HG03575 (cell line): ENCODE measurements at regions not wholly inside any gene's neighbourhood (a gene's known extent, or its start where the extent isn't known, plus 50 kb on each side); places are given as distances from the start of the nearest gene placed in this dataset.
A peak's percentile ranks its signal among the peaks of the same experiment; 100 is the strongest.

Source experiments
- ATAC-seq: cut with Tn5 transposase; IDR thresholded peaks from one replicate; pipeline ENCODE4 v1.9.1; 2021; ENCODE audit not compliant: unreplicated experiment, insufficient number of reproducible peaks, low FRiP score; ENCODE audit errors: extremely low read depth

DNA sequence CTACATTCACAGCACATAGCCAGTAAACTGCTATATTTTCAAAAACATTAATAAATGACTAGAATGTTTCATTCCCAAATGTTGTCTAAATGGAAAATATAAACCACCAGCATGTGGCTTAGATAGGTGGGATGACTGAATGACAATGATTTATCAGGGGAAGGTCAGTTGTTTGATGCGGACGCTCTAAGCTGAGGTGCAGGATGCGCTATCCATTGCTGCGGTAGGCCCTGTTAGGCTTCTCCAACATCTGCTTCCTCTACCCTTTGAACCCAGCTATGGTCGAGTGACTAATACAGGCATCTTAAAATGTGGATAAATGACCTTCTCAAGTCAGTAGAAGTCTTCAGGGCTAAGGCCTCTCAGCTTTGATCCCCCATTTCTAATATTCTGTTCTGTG, 584.2 kb downstream of the CMPK2 start:
- ATAC-seq = no peak

DNA sequence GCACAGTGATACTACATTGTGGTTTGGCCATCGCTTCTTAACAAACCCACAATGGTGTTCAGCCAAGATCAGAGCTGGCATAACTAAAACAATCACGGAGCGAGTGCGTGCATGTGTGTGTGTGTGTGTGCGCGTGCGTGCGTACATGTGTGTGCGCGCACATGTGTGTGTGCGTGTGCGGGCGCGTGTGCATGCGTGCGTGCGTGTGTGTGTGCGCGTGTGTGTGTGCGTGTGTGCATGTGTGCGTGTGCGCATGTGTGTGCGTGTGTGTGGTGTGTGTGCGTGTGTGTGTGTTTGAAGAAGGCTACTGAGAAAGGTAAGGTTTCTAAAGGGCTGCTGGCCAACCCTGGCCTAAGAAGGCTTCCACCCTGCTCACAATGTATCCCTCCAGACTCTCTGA, 582.4 kb downstream of the CMPK2 start:
- ATAC-seq = no peak

DNA sequence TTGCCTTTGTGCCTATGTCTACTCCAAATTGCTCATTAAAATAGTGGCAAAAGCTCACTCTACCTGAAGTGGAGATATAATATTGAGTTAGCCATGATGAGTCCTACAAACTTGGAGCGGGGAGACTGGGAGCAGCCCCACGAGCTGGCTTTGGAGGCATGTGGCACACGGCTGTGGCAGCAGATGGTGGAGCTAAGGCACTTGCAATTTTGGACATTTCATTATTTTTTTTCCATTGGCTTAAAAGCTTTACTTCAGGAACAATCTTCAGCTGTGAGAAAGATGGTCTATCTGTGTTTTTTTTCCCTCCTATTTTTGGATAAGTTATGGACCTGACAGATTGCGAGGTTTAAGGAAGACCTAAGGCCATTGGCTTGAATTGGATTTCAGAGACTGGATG, 578.3 kb downstream of the CMPK2 start:
- ATAC-seq = no peak

DNA sequence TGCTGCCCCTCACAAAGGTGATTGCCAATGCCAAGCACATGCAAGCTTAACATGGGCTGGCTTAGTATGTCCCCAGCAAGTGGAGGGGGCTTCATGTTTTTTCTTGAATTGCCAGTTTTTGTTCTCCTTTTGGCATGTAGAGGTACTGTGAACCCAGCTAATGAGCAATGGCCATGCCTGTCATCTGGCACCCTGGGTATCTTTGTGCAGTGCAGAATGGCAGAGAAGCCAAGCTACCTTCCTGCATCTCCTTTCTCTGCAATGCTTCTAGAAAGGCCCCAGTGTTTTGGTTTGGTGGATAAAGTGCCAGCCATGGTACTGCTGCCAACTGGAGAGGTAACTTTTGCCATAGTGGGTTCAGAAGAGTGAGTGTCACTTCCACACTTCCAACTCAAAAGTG, 576.9 kb downstream of the CMPK2 start:
- ATAC-seq = no peak

DNA sequence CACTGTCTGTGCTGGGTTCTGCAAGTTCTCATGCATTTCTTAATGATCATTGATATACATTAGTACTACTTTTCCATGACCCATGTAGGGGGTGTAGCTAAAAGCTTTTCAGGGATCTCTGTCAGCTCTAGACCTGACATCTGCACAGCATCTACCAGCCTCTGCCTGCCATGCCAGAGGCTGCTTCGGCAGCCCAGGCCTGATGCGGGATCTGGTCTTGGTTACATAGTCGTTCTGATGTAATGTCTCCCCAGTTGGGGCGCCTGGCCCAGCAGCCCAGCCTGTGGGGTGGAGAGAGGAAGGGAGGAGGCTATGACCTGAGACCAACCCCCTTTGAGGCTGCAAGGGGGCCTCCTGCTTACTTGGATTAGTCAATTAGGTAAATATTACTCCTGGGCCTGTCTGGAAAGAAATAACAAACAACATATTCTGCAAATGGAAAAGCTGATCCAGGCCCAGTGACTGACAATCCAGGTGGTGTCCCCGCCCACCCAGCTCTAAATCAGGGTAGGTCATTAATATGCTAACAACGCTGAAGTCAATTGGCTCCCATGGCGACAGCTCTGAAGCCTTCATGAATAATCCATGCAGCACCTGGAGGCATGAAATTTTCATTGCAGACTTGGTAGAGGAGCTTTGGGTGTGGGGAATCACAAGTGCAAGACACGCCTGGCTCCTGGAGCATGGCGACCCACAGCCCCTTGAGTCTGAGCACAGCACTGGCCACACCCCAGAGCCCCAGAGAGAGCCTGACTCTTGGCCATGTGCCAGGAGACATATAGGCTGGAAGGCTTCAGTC, 575.3 kb downstream of the CMPK2 start:
- ATAC-seq = no peak

DNA sequence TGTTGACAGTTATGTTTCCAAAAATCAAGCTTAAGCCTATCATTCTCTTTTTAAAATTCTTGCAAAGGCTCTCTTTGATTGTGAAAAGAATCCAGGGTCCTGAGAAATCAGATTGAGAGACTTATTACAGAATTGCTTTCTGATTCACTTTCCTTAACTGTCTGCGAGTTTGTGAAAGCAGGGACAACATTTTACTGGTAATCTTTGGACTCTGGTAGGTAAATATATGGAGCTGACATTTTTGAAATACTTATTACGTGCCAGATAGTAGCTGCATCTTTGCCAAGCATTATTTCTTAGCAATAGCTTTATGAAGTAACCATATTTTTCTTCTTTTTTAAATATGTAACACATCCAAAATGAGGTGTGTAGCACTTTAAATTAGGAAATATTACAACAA, 570.9 kb downstream of the CMPK2 start:
- ATAC-seq = no peak

DNA sequence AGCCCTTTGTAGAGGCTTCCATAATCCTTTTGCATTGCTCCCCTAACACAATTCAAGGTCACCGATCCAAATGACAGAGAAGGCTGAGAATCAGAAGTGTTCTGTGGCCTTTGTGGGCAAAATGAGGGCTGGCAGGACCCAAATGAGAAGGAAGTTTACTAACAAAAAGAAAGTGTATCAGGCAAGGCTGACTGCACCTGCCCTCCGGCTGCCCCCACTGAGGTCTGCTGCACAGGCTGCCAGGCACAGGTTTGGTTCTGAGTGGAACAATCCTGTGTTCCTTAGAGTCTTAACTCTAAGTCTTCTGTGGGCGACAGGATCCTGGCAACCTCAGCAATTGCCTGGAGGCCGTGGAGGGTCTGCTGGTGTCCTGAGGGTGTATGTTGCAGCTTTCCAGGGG, 568.5 kb downstream of the CMPK2 start:
- ATAC-seq = no peak

DNA sequence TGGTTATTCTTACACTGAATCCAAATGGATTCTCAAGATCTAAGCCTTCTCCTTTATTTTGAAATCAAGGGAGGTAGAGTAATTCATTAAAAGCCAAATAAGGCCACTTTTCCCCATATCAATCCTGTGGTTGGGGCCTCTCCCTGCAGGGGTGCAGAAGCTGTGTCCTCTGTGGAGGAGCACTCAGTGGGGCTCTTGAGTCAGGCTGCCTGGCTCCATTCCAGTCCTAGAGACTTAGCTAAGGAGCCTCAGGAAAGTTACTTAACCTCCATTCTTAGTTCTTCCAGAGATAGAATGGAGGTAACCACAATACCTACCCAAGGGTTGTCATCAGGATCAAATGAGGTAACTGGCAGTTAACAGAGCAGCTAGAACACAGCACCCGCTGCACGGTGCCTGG, 564.3 kb downstream of the CMPK2 start:
- ATAC-seq = no peak

DNA sequence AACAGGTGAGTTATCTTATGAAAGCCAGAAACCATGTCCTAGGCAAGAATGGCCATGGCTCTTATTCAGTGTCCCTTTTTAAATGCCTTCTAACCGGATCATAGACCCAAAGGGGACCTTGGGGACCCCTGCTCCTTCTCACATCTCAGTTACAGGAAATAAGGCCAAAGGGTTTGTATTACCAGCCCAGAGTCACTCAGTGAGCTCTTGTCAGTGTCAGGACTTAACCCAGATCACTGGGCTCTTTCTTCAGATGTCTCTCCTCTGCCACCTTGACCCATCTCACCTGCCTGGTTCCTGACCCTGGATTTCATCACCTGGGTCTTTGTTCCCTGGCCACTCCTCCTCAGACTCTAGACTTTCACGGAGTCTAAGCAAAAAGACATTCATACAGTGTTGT, 556.7 kb downstream of the CMPK2 start:
- peak; percentile 1 for ATAC-seq

DNA sequence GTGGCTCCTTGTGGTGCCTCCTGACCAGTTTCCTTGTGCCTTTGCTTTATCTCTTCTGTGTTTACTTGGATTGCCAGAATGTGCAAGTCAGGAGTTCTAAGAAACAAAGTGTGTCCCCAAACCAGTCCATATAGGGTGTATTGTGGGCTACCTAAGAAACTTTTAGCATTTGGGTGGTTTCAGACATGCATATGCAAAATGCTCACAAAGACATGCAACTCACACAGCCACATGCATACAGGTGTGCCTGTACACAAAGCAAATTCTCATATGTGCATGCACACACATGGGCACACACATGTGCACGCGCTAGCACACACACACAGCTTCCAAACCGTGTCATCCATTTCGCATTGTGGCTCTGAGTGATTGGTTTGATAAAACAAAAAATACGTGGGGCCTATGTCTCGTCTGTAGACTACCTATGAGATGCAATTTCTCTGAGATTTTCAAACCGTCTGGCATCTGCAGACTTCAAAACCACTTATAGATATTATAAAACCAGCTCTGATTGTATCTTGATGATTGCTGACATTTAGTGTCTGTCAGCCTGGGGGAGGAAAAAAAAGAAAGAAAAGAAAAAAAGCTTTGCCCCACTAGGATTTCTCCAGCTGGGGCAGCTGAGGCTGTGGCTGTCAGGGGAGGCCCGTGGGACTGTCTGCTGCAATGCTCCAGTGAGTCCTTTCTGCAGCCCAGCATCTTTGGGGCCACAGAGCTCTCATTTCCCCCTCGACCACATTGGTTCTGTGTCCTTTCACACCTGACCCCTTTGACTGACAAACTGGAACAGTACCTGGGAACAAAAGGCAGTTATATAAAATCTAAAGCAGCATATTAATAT, 556.1 kb downstream of the CMPK2 start:
- peak; percentile 81 for ATAC-seq

DNA sequence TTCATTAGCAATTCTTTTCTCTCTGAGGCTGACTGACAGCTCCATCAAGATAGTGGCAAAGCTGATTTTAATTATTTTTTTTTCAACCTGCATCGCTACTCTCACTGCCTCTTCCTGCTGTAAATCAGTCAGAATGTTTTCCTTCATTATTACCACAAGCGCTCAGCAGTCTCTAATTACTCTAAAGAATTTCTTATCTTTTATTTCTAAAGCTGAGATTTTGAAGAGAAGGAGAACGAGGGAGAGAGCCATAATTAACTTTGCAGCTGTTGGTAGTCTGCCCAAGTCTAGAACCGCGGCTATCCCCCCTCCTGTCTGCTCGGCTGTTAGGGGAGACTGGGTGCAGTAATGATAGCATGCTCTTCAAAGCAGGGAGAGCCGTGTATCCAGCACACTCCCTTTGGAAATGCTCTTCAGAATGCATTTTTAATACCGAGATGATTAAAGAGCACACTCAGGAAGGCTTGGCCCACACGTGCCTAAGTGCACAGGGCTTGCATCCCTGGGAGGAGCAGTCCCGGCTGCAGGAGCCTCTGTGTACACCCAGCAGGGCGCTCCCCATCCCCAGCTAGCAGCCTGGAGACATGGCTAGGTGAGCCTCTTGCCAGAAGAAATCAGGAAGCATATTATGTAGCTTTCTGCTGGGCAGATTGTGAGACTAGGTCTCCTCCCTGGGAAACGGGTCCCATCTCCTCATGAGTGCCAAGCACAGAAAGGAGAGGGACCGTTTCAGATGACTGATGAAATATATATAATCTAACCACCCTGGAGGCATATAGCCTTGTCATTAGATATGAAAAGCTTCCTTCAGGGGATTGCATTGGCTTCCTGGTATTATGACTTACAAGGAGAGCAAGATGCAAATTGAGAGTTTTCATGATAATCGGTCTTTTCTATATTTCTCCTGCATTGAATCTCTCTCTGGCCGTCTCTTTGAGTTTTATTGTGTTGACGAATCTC, 555.2 kb downstream of the CMPK2 start:
- ATAC-seq = peak; percentile 5

DNA sequence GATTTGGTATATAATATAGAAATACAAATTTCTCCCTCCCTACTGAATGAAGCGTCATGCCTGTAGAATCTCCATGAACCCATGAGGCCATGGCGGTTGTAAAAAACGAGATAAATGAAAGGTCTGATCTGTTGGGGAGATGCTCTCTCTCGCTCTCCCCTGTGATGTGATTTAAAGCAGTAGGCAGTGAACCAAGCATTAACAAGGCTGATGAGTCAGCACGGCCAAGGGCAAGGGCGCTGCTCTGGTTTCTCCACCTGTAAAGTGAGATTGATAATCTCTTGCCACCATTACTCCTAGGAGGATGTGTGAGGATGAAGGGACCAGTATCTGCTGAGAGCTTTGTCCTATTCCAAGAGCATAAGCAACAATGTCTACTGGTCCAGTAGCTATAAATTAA, 553.3 kb downstream of the CMPK2 start:
- no peak for ATAC-seq

DNA sequence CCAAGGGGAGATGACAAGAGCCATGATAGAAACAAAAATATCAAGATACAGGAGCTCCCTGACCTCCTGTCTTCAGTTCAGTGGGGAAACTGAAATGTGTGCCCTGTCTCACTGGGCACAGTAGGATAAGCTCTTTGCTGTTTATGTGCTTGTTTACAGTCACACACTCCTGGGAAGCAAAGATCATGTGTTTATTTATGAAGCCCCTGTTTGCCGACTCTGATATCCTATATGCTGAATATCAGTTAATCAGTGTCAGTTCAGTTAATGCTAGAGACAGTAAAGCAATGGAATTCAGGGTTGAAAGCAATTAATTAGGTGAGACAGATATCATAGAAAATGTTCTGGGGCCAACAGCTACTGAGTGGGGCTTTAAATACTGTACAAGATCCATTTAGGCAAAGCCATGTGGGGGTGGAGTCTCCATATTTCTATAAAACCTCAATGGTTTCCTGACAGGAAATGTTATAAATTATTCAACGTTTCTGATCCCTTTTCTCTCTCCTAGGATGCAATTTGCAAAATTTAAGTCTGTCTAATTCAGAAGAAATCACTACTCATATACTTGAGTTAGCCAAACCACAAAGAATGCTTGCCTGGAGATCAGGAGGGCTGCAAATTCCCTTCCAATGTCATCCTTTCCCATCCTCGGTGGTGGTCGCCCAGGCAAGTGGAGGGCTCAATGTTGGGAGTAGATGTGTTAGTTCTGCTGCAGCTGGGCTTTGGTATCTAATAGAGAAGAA, 551.3 kb downstream of the CMPK2 start:
- no peak for ATAC-seq

DNA sequence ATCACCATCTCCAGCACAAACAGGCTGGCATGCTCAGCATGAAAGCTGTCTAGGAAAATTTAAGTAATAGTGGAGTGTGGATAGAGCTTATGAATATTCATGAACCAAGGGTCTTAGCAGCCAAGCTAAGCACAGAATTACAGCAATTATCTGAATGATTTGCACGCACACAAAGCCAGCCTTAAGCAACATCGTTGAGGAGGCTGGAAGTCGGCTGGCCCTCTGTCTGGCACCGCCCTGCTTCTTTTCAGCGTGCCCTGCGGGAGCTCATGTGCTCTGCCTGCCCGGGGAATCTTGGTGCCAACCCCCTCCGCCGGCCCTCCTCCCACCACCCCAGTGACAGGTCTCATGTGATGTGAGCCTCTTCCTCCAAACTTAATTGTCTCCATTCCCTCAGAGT, 540.1 kb downstream of the CMPK2 start:
- ATAC-seq = no peak

DNA sequence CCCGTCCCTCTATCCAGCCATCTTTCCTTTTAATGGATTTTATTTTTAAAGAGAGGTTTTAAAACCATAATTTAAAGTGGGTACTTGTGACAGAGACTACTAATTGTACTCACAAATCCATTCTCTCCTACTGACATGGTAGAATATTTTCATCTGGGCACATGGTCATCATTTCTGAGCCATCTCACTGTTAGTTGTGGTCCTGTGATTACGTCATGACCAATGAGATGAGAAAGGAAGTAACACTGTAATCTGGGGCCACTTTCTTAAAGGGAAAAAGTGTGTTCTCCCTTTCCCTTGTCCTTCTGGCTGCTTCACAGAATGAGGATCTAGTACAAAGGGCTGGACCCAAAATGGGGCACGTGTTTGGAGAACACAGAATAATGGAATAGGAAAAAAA, 538.7 kb downstream of the CMPK2 start:
- ATAC-seq = no peak

DNA sequence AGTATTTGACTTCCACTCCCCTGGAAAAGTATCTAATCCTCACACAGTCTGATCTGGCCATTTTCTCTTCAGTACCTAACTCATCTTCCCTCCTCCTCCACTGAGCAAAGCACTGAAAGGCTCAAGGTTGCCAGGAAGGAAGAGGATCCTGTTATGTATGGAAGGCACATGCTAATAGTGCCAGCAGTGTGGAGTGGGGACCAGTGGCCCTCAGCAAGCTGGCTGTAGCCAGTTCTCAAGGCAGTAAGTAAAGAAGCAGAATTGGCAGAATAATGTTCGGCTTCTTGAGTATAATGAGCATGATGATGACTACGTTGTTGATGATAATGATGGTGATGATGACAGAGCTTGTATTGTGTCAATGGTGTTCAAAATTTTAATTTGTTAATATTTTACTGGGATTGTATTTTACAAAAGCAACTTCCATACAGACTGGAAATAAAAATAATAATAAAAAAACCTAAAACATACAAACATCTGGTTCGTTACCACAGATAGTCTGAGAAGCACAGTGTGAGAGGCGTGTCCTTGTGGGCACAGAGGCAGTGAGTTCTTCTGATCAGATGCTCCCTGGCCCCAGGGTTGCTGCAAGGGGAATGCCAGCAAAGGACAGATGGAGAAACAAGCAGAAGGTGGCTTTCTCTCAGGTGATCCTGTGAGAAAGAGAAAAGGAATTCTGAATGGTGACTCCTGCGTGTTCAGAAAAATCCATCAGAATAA, 528.8 kb downstream of the CMPK2 start:
- ATAC-seq = no peak

DNA sequence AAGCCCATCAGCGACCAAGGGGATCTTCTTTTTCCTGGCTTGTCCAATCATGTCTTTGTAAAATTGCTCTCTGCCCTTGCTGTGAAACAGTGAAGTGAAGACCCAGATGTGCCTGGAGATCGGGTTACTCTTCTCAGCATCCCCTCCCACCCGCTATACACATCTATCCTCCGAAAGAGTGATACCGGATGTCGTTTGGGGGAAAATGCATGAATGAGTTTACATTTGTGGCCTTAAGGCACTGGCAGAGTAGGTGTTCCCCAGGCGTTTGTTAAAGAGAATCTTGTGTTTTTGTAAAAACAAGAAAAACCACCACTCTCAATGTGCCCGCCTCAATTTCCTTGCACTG, 528.3 kb downstream of the CMPK2 start:
- ATAC-seq = no peak

DNA sequence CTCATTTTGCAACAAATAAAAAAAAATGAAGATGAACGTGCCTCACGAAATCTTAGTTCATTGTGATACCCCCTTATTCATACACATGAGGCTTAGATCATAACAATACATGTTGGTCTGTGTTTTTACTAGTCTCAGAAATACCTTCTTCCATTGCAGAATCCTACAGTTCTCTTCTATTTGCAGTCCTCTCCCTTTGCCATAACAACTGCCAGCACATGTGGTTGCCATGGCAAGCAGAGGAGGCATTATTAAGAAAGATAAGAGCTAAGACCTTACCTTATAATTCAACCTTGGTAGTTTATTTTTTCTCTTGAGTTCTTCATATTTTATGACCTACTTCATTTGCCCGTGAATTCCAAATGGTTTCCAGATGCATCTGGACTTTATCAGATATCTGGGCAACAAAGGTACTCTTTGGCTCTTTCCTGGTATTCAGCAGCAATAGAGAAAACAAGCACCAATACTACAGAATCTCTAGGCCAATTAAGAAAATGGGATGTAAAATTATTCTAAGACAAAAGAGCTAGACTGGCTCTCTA, 524.0 kb downstream of the CMPK2 start:
- ATAC-seq = no peak
